ENCODE measurements at regions not wholly inside any gene's neighbourhood (a gene's known extent, or its start where the extent isn't known, plus 50 kb on each side); places are given as distances from the start of the nearest gene placed in this dataset.

DNA sequence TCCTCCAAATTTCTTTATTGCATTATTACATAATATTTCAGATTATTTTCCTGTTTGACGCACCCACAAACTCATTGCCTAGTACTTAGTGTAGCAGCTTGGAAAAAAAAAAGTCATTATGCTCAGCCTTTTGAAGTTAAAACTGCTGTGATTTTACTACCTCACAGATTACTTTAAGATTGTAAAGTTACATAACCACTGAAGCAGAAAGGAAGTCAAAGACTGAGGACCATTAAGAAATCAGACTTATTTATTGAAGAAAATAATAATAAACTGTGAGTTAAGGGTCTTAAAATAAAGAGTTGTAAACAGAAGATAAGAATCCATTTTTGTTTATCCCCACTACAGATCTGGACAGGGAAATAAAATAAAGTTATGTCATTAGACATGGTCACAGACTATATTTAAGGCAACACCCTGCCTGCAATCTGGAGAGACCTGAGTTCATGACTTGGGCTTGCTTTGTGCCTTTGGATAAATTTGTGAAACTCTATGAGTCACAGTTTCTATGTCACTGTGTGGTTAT lies 212.1 kb upstream of the ROBO2 start:
- no peak for TF ChIP-seq TAF1 (IDR thresholded peaks at IDR 0.05; ENCODE audit: borderline replicate concordance, insufficient read depth, low read length)
- TF ChIP-seq POLR2AphosphoS5 (IDR thresholded peaks at IDR 0.05; ENCODE audit: low read depth, low read length), result no peak
- no peak for TF ChIP-seq SIN3A (IDR thresholded peaks at IDR 0.05; ENCODE audit: borderline replicate concordance, insufficient read depth, low read length)
- no peak for TF ChIP-seq FOXP2 (optimal IDR thresholded peaks at IDR 0.05; ENCODE audit: borderline replicate concordance, extremely low read depth, extremely low read length, insufficient read depth)
- TF ChIP-seq, protein P1, sequence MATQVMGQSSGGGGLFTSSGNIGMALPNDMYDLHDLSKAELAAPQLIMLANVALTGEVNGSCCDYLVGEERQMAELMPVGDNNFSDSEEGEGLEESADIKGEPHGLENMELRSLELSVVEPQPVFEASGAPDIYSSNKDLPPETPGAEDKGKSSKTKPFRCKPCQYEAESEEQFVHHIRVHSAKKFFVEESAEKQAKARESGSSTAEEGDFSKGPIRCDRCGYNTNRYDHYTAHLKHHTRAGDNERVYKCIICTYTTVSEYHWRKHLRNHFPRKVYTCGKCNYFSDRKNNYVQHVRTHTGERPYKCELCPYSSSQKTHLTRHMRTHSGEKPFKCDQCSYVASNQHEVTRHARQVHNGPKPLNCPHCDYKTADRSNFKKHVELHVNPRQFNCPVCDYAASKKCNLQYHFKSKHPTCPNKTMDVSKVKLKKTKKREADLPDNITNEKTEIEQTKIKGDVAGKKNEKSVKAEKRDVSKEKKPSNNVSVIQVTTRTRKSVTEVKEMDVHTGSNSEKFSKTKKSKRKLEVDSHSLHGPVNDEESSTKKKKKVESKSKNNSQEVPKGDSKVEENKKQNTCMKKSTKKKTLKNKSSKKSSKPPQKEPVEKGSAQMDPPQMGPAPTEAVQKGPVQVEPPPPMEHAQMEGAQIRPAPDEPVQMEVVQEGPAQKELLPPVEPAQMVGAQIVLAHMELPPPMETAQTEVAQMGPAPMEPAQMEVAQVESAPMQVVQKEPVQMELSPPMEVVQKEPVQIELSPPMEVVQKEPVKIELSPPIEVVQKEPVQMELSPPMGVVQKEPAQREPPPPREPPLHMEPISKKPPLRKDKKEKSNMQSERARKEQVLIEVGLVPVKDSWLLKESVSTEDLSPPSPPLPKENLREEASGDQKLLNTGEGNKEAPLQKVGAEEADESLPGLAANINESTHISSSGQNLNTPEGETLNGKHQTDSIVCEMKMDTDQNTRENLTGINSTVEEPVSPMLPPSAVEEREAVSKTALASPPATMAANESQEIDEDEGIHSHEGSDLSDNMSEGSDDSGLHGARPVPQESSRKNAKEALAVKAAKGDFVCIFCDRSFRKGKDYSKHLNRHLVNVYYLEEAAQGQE (IDR thresholded peaks at IDR 0.05; ENCODE audit: insufficient read depth in 1 of 2, low read depth in 2 of 2, low read length in 2 of 2), result no peak

DNA sequence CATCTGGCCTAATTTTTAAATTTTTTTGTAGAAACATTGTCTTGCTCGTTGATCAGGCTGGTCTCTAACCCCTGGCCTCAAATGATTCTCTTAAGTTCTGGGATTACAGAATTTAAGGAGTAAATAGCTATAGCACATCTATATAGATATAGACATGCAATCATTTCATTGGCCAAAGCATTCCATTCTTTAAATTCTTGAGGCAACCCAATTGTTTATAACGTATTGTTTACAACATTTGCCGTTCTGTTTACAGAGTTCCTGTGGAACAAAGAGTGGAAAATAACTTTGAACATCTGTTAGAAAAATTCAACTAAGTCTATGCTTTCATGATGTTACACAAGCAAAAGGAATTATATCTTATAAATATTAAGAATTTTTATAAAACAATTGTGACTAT lies 205.2 kb upstream of the ROBO2 start:
- TF ChIP-seq SIN3A (IDR thresholded peaks at IDR 0.05; ENCODE audit: borderline replicate concordance, insufficient read depth, low read length) (no peak), POLR2AphosphoS5 (IDR thresholded peaks at IDR 0.05; ENCODE audit: low read depth, low read length) (no peak), FOXP2 (optimal IDR thresholded peaks at IDR 0.05; ENCODE audit: borderline replicate concordance, extremely low read depth, extremely low read length, insufficient read depth) (no peak), TAF1 (IDR thresholded peaks at IDR 0.05; ENCODE audit: borderline replicate concordance, insufficient read depth, low read length) (no peak)
- TF ChIP-seq, protein P1 (IDR thresholded peaks at IDR 0.05; ENCODE audit: insufficient read depth in 1 of 2, low read depth in 2 of 2, low read length in 2 of 2), result no peak

- TF ChIP-seq TAF1 (IDR thresholded peaks at IDR 0.05; ENCODE audit: borderline replicate concordance, insufficient read depth, low read length) (no peak), SIN3A (IDR thresholded peaks at IDR 0.05; ENCODE audit: borderline replicate concordance, insufficient read depth, low read length) (no peak), POLR2AphosphoS5 (IDR thresholded peaks at IDR 0.05; ENCODE audit: low read depth, low read length) (no peak), FOXP2 (optimal IDR thresholded peaks at IDR 0.05; ENCODE audit: borderline replicate concordance, extremely low read depth, extremely low read length, insufficient read depth) (no peak)
- TF ChIP-seq, protein P1 (IDR thresholded peaks at IDR 0.05; ENCODE audit: insufficient read depth in 1 of 2, low read depth in 2 of 2, low read length in 2 of 2), result no peak
Observed at GRCh38 chr3:76841747-76842146, 198.2 kb upstream of the ROBO2 start.

DNA sequence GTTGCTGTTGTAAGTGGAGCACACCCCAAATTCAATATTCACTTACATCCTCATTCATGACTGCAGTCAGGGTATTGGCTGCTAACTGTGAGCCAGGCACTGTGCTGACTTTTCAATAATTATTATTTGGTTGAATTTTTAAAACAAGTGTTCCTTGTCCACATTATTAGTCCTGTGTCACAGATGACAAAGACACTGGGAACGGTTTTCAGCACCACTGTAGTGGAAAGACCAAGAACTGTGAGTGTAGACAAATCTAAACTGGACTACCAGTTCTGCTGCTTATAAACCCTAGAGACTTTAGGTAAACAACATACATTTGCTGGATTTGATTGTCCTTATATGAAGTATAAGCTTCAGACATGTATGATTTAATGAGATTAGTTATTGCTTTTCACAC lies 197.7 kb upstream of the ROBO2 start:
- TF ChIP-seq SIN3A (IDR thresholded peaks at IDR 0.05; ENCODE audit: borderline replicate concordance, insufficient read depth, low read length), result no peak
- TF ChIP-seq FOXP2 (optimal IDR thresholded peaks at IDR 0.05; ENCODE audit: borderline replicate concordance, extremely low read depth, extremely low read length, insufficient read depth), result no peak
- TF ChIP-seq, protein P1 (IDR thresholded peaks at IDR 0.05; ENCODE audit: insufficient read depth in 1 of 2, low read depth in 2 of 2, low read length in 2 of 2), result peak in 1 of 2 experiments; percentile 82; a peak in 2 of 4 replicates
- no peak for TF ChIP-seq TAF1 (IDR thresholded peaks at IDR 0.05; ENCODE audit: borderline replicate concordance, insufficient read depth, low read length)
- no peak for TF ChIP-seq POLR2AphosphoS5 (IDR thresholded peaks at IDR 0.05; ENCODE audit: low read depth, low read length)
